ENCODE measurements at regions not wholly inside any gene's neighbourhood (a gene's known extent, or its start where the extent isn't known, plus 50 kb on each side); places are given as distances from the start of the nearest gene placed in this dataset.

GRCh38 chr2:146370826-146371225 is 1474.0 kb upstream of the ACVR2A start:
- in situ Hi-C loops (cut with MboI; ENCODE audit: low pct_unique_long_range_greater_than_20kb, low sequenced_read_pairs, unreplicated experiment) = no loop called here
- no peak for TF ChIP-seq CTCF (IDR thresholded peaks at IDR 0.05; ENCODE audit: extremely low read depth, insufficient read depth, missing control alignments)
- DNase-seq (ENCODE audit: low spot score) = no peak

GRCh38 chr2:146366276-146366675 is 1478.6 kb upstream of the ACVR2A start:
- in situ Hi-C loops (cut with MboI; ENCODE audit: low pct_unique_long_range_greater_than_20kb, low sequenced_read_pairs, unreplicated experiment) = no loop called here
- no peak for DNase-seq (ENCODE audit: low spot score)
- TF ChIP-seq CTCF (IDR thresholded peaks at IDR 0.05; ENCODE audit: extremely low read depth, insufficient read depth, missing control alignments) = no peak

- no peak for DNase-seq (ENCODE audit: low spot score)
- in situ Hi-C loops (cut with MboI; ENCODE audit: low pct_unique_long_range_greater_than_20kb, low sequenced_read_pairs, unreplicated experiment) = no loop called here
- no peak for TF ChIP-seq CTCF (IDR thresholded peaks at IDR 0.05; ENCODE audit: extremely low read depth, insufficient read depth, missing control alignments)
These were observed 1479.8 kb upstream of the ACVR2A start for GRCh38 chr2:146365041-146365440.

- no peak for DNase-seq (ENCODE audit: low spot score)
- no peak for TF ChIP-seq CTCF (IDR thresholded peaks at IDR 0.05; ENCODE audit: extremely low read depth, insufficient read depth, missing control alignments)
- in situ Hi-C loops (cut with MboI; ENCODE audit: low pct_unique_long_range_greater_than_20kb, low sequenced_read_pairs, unreplicated experiment) = no loop called here
These were observed 1481.1 kb upstream of the ACVR2A start for GRCh38 chr2:146363731-146364130.

GRCh38 chr2:146351689-146352088 is 1493.1 kb upstream of the ACVR2A start:
- DNase-seq (ENCODE audit: low spot score) = no peak

GRCh38 chr2:146349334-146349733 is 1495.5 kb upstream of the ACVR2A start:
- in situ Hi-C loops (cut with MboI; ENCODE audit: low pct_unique_long_range_greater_than_20kb, low sequenced_read_pairs, unreplicated experiment) = no loop called here

More at GRCh38 chr2:146351689-146352088, 1493.1 kb upstream of the ACVR2A start:
- no peak for TF ChIP-seq CTCF (IDR thresholded peaks at IDR 0.05; ENCODE audit: extremely low read depth, insufficient read depth, missing control alignments)
- in situ Hi-C loops (cut with MboI; ENCODE audit: low pct_unique_long_range_greater_than_20kb, low sequenced_read_pairs, unreplicated experiment) = no loop called here

More at GRCh38 chr2:146349334-146349733, 1495.5 kb upstream of the ACVR2A start:
- no peak for DNase-seq (ENCODE audit: low spot score)
- TF ChIP-seq CTCF (IDR thresholded peaks at IDR 0.05; ENCODE audit: extremely low read depth, insufficient read depth, missing control alignments) = no peak

Measured in GM13977 (cell line).